Skeletal muscle cell (primary cell): ENCODE measurements at regions not wholly inside any gene's neighbourhood (a gene's known extent, or its start where the extent isn't known, plus 50 kb on each side); places are given as distances from the start of the nearest gene placed in this dataset.

Experiments
- DNase-seq: peaks from one replicate; pipeline ENCODE4 v3.0.0-alpha.2; 2010; ENCODE audit warnings: low read depth
- H3K4me3 ChIP-seq: 2 replicates; pipeline ENCODE4 v1.5.1; 2011; ENCODE audit warnings: low read depth, mild to moderate bottlenecking, control low read depth, low read length, moderate library complexity

DNA sequence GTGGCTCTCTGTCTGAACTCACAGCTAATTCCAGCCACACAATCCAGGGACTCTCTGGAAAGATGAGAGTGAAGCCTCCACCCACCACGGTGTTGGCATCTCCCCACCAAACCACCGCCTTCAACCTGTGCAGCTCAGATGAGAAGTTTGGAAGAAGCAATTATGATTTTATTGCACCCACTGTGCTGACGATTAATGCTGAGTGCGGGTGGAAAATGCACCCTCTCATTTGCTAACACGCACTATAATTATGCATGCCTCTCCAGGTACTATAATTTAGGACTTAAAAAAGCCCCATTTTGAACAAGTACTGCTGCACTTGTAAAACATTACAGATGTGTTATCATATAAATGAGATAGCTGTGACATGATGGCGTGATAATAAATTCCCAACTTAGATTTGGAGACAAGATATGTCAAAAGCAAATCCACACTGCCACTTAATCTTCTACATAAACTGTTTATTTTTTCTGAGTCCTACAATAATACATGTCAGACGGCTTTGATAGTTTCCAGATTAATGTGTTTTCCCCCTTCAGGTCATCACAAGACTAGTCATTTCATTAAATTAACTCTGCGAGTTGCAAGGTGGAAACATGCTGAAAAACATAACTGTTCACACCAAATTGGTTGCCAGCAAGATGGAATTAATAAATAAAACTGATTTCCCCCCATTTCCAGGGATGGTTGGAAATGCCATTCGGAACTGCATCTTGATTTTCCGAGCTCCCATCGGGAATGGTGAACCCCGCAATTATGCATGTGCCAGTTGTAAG is 466.5 kb upstream of the MAF start:
- DNase-seq: no peak
- H3K4me3 ChIP-seq: no peak overlapping the region

DNA sequence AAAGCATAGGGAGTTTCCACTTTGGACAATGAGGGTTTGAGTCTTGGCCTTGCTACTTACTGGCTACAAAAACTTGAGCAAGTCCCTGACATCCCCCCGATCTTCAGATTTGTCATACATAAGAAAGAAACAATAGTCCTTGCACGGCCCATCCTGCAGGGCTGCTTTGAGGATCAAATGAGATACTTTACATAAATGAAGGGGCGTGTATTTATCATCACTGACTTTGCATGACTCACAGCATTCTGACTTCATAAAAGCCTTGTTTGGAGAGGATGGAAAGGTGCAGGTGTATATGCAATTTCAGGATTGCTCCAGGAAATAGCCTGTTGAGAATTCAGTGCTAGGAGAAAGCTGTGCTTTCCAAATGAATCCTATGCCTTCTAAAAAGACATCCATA is 465.0 kb upstream of the MAF start:
- no peak for DNase-seq
- H3K4me3 ChIP-seq: no peak overlapping the region

DNA sequence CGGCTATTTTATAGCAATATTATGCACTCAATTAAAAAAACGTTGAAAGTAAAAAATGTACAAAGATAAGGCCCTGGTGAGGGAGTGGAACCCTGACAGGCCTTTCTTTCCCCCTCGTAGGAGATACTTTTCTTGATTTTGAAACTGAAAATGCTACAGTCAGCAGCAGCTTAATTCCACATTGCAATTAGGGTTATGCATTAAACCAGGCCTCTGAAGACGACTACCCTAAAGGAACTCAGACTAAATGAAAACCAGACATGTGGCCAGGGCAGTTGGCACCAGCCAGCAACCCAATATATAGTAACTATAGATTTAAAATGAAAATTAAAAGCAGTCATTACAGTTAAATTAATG is 463.2 kb upstream of the MAF start:
- DNase-seq: no peak
- no peak overlapping the region for H3K4me3 ChIP-seq

DNA sequence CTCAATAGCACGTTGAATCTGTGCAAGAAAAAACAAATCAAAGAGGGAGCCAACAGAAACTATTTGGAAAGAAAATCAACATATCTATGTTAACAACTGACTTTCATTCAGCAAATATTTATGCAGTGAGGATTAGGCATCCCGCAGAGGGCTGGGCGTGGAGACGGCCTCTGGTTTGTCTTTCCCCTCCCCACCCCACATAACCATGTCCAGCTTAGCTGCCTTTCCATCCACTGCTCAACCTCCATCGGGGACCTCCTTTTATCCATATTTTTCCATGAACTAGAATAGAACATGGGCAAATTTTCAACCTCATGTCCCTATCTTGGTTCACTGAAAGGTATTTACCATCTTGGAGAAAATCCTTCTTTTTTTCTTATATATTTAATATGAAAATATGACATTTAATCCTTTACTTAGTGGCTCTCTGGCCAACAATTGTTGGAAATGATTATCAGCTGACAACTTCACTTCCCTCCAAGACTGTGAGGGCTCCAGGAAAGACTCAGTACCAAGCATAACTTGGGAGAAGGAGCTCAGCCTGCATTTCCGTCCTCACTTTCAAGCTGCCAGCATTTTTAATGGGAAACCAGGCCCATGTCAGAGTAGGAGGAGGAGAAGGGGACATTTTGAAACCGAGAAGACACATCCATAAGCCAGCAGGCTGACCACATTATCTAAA is 462.6 kb upstream of the MAF start:
- no peak overlapping the region for H3K4me3 ChIP-seq
- DNase-seq: no peak

DNA sequence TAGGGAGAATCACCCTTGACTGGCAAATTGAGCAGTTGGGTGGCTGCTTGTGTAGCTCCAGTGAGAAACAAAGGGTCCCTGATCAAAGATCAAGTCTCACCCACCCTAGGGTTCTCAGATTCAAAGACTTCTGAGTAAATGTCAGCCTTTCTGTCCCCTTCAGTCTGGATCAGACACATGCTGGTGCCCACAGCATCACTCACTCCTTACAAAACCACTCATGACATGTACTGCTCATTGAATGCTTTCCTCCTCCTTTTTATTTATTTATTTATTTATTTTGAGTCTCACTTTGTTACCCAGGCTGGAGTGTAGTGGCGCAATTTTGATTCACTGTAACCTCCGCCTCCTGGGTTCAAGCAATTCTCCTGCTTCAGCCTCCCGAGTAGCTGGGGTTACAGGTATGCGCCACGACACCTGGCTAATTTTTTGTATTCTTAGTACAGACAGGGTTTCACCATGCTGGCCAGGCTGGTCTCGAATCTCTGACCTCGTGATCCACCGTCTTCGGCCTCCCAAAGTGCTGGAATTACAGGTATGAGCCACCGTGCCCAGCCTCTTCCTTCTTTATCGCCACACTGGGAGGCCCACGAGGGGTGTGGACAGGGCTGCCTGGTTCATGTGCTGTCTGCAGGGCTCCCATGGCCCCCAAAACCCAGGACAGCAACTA is 462.0 kb upstream of the MAF start:
- no peak for DNase-seq
- H3K4me3 ChIP-seq: no peak overlapping the region

DNA sequence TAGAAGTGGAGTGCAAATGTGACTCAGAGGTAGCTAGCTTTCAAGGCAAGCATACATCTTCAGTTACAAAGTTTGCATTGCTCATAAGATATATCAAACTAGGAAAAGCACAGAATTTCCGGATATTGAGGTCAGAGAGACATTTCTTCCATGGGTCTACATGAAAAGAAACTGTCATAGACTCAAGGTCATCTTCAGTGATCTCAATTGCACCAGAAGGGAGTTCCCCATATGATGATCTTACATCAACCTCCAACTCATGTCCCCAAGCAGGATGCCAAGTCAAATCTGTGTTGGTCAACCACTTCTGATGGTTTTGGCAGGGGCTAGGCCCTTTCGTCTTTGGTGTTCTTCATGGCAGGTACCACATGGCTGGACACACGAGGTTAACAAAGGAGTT is 459.9 kb upstream of the MAF start:
- no peak for DNase-seq
- H3K4me3 ChIP-seq: no peak overlapping the region

DNA sequence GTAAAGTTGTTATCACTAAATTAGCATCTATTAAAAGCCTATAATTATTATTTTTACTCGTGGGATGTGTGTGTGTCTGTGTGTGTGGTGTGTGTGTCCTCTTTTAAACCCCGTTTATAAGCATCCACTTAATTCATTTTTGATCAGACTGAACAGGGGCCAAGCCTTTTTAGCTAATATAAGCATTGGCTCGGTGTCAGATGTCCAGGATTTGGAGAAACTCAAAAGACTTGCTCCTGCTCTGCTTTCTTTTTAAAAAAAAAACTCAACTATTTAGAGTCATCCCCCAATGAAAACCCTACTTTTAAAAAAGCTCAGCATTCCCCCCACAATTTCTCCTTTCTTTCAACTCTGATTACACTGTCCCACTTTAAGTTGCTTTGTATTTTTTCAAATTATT is 459.3 kb upstream of the MAF start:
- H3K4me3 ChIP-seq: no peak overlapping the region
- DNase-seq: no peak

DNA sequence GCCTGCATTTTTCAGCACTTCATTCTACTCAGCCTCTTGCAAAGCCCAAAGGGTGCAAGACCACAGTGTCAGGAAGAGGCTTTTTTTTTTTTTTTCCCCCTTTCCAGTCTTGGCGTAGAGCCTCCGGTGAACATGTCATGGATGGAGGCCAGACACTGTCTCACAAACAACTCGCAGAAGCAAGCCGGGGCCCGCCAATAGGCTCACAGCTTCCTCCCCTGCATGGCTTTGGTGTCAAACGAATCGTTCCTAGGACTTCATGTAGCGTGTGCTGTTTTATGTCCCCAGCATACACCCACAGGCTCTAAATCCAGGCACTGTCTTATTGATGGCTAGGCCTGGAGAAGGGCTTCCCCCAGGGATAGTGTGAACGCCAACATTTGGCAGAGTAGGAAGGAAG is 457.7 kb upstream of the MAF start:
- DNase-seq: no peak
- H3K4me3 ChIP-seq: no peak overlapping the region

DNA sequence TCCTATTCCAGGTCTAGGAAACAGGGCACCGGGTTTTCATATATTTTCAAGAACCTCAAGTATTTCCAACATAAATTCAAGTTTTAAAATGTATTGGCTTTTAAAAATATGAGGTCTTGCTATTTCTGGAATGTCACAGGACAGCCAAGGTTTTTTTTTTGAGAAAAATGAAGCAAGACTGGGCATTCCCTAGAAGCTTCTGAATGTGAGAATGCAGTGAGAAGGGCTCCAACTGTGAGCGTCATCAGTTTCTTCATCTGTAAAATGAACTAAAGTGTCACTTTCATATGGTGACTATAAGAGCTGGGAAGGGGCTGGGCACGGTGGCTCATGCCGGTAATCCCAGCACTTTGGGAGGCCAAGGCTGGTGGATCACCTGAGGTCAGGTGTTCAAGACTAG is 455.8 kb upstream of the MAF start:
- no peak for DNase-seq
- H3K4me3 ChIP-seq: no peak overlapping the region

DNA sequence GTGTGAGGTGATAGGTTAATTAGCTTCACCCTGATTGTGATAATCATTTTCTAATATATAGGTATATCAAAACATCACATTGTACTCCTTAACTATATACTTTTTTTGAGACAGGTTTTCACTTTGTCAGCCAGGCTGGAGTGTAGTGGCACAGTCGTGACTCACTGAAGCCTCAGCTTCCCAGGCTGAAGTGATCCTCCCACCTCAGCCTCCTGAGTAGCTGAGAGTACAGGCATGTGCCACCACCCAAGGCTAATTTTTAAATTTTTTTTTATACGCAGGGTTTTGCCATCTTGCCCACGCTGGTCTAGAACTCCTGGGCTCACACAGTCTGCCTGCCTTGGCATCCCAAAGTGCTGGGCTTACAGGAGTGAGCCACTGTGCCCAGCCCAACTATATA is 455.3 kb upstream of the MAF start:
- no peak for DNase-seq
- no peak overlapping the region for H3K4me3 ChIP-seq

DNA sequence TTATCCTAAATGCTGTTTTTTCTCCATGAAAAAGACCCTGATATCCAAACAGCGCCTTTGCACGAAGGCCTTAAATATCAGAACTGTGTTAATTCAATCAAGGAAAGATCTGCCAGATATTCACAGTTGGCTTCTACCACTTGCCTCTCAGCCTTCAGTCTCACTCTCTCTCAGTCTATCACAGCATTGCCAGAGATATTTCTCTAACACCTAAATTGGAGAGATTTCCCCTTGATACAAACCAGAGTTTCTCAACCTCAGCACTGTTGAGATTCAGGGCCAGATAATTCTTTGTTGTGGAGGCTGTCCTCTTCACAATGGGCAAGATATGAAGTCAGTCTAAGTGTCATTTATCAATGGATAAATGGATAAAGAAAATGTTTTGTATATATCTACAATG is 454.1 kb upstream of the MAF start:
- H3K4me3 ChIP-seq: no peak overlapping the region

DNA sequence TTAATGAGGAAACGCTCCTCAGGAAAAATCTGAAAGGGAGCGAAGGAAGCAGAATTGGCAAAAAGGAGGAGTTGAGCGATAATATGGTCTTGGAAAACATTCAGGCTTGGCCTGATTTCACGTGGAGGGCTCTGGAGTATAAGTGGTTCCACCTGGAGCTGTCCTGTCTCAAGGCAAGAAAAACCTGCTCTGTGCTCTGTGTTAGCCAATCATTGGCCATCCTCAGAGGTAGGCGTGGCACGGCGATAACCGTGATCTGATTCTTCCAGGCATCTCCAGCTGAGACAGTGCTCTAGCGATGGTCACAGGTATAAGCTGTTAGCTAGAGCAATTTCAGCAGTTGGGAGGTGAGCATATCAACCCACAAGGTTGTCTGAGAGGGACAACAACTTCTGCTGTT is 450.5 kb upstream of the MAF start:
- no peak overlapping the region for H3K4me3 ChIP-seq
- DNase-seq: no peak

More for the DNA sequence above, 454.1 kb upstream of the MAF start:
- no peak for DNase-seq

DNA sequence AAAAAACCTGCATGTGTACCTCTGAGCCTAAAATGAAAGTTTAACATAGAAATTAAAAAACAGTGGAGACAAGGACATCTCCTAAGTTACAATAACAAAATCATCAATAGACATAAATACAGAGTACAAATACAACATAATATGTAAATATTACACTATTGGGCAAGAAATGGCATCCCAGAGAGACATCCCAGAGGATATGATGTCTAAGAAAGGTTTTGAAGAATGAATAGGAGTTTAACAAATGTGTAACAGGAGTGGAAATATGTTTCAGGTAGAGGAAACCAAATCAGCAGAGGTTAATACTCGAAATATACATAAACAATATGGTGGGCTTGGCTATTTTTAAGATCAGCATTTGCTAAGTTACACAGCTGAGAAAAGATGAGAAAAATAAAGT is 447.7 kb upstream of the MAF start:
- H3K4me3 ChIP-seq: no peak overlapping the region
- DNase-seq: no peak

DNA sequence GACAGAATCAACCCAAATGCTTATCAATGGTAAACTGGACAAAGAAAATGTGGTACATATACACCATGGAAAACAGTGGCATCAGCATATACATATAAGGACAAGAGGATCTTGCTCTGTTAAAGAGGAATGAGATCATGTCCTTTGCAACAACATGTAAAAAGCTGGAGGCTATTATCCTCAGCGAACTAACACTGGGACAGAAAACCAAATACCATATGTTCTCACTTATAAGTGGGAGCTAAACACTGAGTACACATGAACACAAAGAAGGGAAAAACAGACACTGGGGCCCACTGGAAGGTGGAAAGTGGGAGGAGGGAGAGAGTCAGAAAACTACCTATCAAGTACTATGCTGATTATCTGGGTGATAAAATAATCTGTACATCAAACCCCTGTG is 447.3 kb upstream of the MAF start:
- DNase-seq: no peak
- H3K4me3 ChIP-seq: no peak overlapping the region

DNA sequence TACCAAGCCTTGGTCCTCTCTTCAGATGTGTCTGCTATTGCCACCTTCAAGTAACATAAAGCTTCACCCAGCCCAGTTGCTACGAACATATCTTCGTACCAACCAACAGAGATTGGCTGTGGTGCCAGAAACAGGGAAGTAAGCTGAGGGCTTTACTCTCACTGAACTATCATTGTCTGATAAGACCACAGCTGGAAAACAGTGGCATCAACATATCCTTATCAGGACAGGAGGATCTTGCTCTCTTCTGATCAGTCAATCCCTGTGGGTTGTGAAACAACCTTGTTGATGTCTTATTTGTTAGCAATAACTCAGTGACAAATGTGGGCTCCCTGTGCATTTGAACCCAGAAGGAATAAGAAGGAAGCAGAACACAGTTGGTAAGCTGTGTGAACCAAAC is 446.3 kb upstream of the MAF start:
- DNase-seq: no peak
- no peak overlapping the region for H3K4me3 ChIP-seq

DNA sequence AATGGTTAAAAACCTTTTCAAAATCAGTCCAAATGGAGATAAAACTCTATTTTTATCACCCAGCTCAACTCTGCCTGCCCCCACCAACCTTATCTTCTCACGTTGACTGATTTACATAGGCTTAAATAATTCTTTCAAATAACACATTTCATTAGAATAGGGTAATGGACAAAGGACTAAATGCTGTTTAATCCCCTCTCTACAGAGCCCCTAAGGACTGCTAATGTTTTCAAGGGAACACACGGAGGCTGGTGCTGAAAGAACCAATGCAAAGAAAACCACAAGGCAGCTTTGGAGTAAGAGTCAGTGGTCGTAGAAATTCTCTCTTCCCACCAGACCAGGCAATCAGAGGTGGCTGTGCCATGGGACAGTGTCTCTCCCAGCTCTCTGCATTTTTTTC is 445.7 kb upstream of the MAF start:
- no peak overlapping the region for H3K4me3 ChIP-seq

DNA sequence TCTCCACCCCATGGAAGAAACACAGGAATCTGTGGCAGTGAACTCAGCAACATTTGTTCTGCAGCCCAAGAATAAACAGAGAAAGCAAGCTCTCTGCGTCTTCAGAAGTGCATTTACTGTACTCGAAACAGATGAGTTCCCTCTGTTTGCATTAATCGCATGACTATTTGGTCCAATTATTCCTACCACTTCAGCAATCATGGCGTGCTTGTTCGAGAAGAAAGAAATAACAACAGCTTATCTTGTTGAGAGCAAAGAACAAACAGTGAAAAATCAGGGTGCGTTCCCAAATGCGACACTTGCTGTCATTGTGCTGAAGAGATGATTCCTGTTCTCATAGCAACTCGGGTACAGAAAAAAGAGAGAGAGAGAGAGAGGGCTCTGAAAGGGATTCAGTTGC is 445.3 kb upstream of the MAF start:
- H3K4me3 ChIP-seq: no peak overlapping the region

More for the DNA sequence above, 445.7 kb upstream of the MAF start:
- no peak for DNase-seq

DNA sequence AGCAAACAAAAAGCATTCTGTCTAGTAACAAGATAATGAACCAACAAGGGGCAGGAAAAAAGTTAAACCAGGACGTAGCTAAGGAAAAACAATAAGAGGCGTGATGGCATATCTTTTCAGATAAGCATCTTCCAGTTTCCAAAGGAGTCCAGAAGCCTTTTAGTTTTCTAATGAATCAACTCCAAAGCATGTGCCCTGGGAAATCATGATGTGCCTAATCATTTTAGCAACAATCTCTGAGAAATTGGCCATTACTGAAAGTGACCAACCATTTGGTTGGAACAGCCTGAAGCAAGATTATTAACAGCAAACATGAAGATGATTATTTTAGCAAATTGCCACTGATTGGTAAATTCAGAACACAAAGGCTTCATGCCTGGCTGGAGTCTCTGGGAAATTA is 440.9 kb upstream of the MAF start:
- H3K4me3 ChIP-seq: no peak overlapping the region
- no peak for DNase-seq

More for the DNA sequence above, 445.3 kb upstream of the MAF start:
- no peak for DNase-seq

DNA sequence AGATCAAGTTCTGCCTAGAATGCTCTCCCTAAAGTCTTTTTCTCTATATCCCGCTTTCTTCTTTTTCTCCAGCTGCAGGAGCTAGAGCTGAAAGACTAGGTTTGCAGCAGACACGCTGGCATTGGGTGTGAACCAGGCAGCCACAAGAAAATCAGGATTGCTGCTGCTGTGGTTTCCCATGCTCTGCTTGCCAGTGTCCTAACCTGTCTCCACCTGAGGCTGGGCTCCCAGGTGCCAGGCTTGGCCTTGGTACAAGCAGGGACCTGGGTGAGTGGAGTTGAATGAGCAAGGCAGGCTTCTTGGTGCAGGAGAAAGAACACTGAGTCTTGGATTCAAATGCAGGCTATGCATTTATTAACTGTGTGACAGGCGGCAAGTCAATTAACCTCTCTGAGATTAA is 440.3 kb upstream of the MAF start:
- H3K4me3 ChIP-seq: no peak overlapping the region
- no peak for DNase-seq

DNA sequence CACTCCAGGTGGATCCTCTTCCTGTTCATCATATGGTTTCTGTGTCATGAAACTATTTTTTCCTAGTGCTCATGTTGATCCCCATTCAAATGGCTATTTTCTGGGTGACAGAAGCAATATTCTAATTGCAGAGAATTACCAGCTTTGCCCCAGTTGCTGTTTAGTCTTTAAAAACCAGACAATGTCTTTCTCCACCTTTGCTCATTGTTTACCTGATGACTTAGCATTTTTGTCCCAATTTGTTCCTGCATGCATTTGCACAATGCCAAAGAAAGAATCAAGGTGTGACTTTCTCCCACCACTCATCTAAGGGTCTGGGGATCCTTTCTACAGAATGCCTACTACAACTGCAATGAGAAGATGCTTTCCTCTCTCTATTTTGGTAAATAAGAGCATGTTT is 439.9 kb upstream of the MAF start:
- DNase-seq: no peak
- no peak overlapping the region for H3K4me3 ChIP-seq

DNA sequence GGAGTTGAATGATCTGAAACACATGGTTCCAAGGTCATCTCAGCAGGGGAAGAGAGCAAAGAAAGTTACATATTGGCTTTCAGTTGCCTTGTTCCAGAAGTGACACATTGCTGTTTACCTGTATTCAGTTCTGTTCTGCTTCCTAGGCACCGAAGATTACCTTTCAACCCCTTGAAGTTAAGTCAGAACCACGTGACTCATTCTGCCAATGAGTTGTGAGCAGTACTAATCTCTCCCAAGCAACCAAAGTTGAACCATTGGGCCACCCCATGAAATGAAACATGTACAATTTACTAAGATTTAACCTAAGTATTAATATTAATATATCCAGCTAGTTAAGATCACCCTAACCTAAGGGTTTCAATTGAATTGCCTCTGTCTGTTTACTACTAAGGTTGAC is 439.2 kb upstream of the MAF start:
- no peak overlapping the region for H3K4me3 ChIP-seq
- DNase-seq: no peak
